Brain microvascular endothelial cell (primary cell): ENCODE measurements at regions not wholly inside any gene's neighbourhood (a gene's known extent, or its start where the extent isn't known, plus 50 kb on each side); places are given as distances from the start of the nearest gene placed in this dataset.
A peak's percentile ranks its signal among the peaks of the same experiment; 100 is the strongest.

ENCODE experiments used
- DNase-seq: peaks from one replicate; pipeline ENCODE4 v3.0.0-alpha.2; 2020
- H3K27ac ChIP-seq: fragments of 250-450 bp; sonication (Bioruptor Pico); 2 replicates; pipeline ENCODE4 v1.5.1; 2020; ENCODE audit warnings: mild to moderate bottlenecking, moderate library complexity
- H3K27me3 ChIP-seq: fragments of 250-450 bp; sonication (Bioruptor Pico); replicated peaks from 2 replicates; pipeline ENCODE4 v1.5.1; 2020; ENCODE audit warnings: mild to moderate bottlenecking
- H3K36me3 ChIP-seq: fragments of 250-450 bp; sonication (Bioruptor Pico); replicated peaks from 2 replicates; pipeline ENCODE4 v1.5.1; 2020; ENCODE audit warnings: mild to moderate bottlenecking
- H3K4me3 ChIP-seq: 2 replicates; pipeline ENCODE4 v1.5.1; 2011; ENCODE audit warnings: low read depth, mild to moderate bottlenecking, control low read depth, low read length, moderate library complexity
- CTCF ChIP-seq: IDR thresholded peaks from 2 replicates; pipeline ENCODE4 v1.5.1; 2011; ENCODE audit warnings: low read depth, mild to moderate bottlenecking, moderate library complexity, low read length, control low read depth, inconsistent platforms; ENCODE audit errors: missing control alignments
- in situ Hi-C: cut with HindIII; loops from 2 replicates; pipeline ENCODE4 v1.10.0; 2017; ENCODE audit warnings: low sequenced_read_pairs, low pct_ligation_motif_present

- in situ Hi-C loops, result no loop called here
- DNase-seq, result no peak
- Histone ChIP-seq H3K36me3 (no peaks in the 10 kb centered on the region), H3K27me3 (no peaks in the 10 kb centered on the region), H3K27ac (no peak overlapping the region), H3K4me3 (no peak overlapping the region)
- TF ChIP-seq CTCF, result no peak
Observed at GRCh38 chr3:86254480-86254879, 736.5 kb downstream of the VGLL3 start.

GRCh38 chr3:86251781-86252180 is 739.2 kb downstream of the VGLL3 start:
- Histone ChIP-seq H3K36me3 (no peaks in the 10 kb centered on the region), H3K27me3 (no peaks in the 10 kb centered on the region), H3K27ac (no peak overlapping the region), H3K4me3 (no peak overlapping the region)
- no peak for DNase-seq
- in situ Hi-C loops, result no loop called here
- TF ChIP-seq CTCF, result no peak

GRCh38 chr3:86249833-86250232 is 741.1 kb downstream of the VGLL3 start:
- no peak overlapping the region for H3K4me3 ChIP-seq
- TF ChIP-seq CTCF, result no peak

GRCh38 chr3:86245360-86245759 is 745.6 kb downstream of the VGLL3 start:
- no peak for DNase-seq
- no peaks in the 10 kb centered on the region for H3K27me3 ChIP-seq
- H3K36me3 ChIP-seq, result no peaks in the 10 kb centered on the region
- peak; percentile 44 for TF ChIP-seq CTCF
- in situ Hi-C loops, result no loop called here
- H3K27ac ChIP-seq, result no peak overlapping the region
- no peak overlapping the region for H3K4me3 ChIP-seq

More at GRCh38 chr3:86249833-86250232, 741.1 kb downstream of the VGLL3 start:
- DNase-seq, result no peak
- Histone ChIP-seq H3K27me3 (no peaks in the 10 kb centered on the region), H3K27ac (no peak overlapping the region), H3K36me3 (no peaks in the 10 kb centered on the region)
- in situ Hi-C loops, result no loop called here

GRCh38 chr3:86244905-86245304 is 746.0 kb downstream of the VGLL3 start:
- H3K27me3 ChIP-seq, result no peaks in the 10 kb centered on the region
- H3K27ac ChIP-seq, result no peak overlapping the region
- no peak overlapping the region for H3K4me3 ChIP-seq
- in situ Hi-C loops, result no loop called here
- H3K36me3 ChIP-seq, result no peaks in the 10 kb centered on the region
- no peak for DNase-seq
- no peak for TF ChIP-seq CTCF

- no peak overlapping the region for H3K4me3 ChIP-seq
- H3K27ac ChIP-seq, result no peak overlapping the region
- no peak for DNase-seq
- TF ChIP-seq CTCF, result no peak
- in situ Hi-C loops, result no loop called here
- no peaks in the 10 kb centered on the region for H3K27me3 ChIP-seq
- no peaks in the 10 kb centered on the region for H3K36me3 ChIP-seq
Observed at GRCh38 chr3:86239946-86240345, 751.0 kb downstream of the VGLL3 start.
